ENCODE measurements at regions not wholly inside any gene's neighbourhood (a gene's known extent, or its start where the extent isn't known, plus 50 kb on each side); places are given as distances from the start of the nearest gene placed in this dataset.

DNA sequence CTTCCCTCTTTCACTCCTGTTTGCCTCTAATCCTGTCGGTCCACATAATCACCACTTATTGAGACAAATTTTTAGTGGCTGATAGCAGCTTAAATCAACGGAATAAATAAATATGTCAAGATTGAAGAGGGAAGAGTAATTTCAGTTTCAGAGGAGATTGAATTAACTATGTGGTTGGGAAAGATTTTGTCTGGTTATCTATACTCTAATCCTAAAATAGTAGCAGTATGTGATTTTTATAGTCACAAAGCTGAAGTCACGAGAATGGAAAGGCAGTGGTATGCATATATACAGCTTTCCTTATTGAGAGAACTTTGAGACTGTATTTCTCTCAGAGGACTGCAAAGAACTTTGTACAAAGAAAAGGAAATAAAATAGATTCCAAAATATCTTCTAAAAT, 493.3 kb downstream of the FAT4 start:
- TF ChIP-seq, protein P1, sequence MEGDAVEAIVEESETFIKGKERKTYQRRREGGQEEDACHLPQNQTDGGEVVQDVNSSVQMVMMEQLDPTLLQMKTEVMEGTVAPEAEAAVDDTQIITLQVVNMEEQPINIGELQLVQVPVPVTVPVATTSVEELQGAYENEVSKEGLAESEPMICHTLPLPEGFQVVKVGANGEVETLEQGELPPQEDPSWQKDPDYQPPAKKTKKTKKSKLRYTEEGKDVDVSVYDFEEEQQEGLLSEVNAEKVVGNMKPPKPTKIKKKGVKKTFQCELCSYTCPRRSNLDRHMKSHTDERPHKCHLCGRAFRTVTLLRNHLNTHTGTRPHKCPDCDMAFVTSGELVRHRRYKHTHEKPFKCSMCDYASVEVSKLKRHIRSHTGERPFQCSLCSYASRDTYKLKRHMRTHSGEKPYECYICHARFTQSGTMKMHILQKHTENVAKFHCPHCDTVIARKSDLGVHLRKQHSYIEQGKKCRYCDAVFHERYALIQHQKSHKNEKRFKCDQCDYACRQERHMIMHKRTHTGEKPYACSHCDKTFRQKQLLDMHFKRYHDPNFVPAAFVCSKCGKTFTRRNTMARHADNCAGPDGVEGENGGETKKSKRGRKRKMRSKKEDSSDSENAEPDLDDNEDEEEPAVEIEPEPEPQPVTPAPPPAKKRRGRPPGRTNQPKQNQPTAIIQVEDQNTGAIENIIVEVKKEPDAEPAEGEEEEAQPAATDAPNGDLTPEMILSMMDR (IDR thresholded peaks at IDR 0.05; ENCODE audit: low read length): no peak
- TF ChIP-seq EZH2 (optimal IDR thresholded peaks at IDR 0.05; ENCODE audit: low read depth, low read length): no peak
